ENCODE measurements at regions not wholly inside any gene's neighbourhood (a gene's known extent, or its start where the extent isn't known, plus 50 kb on each side); places are given as distances from the start of the nearest gene placed in this dataset.

- intact Hi-C loops (cut with micrococcal nuclease): no loop called here
- Mint-ChIP-seq H3K4me3 (no peak overlapping the region), H3K9me3 (no peaks in the 10 kb centered on the region), H3K27me3 (ENCODE audit: low read depth) (peaks cover 18% of the 10 kb centered on the region), H3K27ac (no peak overlapping the region), H3K4me1 (ENCODE audit: low read depth) (peaks cover 2% of the 10 kb centered on the region), H3K36me3 (ENCODE audit: low read depth) (no peaks in the 10 kb centered on the region)
- no peak for DNase-seq
- CTCF ChIA-PET: interaction anchor here (0.6 kb wide), 1 partner anchor 21 kb away, joined by 3 read pairs; no protein-coding TSS in a partner anchor
Measured at GRCh38 chr4:145289403-145290076, 109.2 kb upstream of the OTUD4 start.

GRCh38 chr4:145287351-145287750 is 107.0 kb upstream of the OTUD4 start:
- Mint-ChIP-seq H3K36me3 (ENCODE audit: low read depth) (no peaks in the 10 kb centered on the region), H3K9me3 (no peaks in the 10 kb centered on the region), H3K4me1 (ENCODE audit: low read depth) (no peaks in the 10 kb centered on the region), H3K27me3 (ENCODE audit: low read depth) (peaks cover 16% of the 10 kb centered on the region), H3K27ac (no peak overlapping the region), H3K4me3 (no peak overlapping the region)
- DNase-seq: no peak
- CTCF ChIA-PET: no interaction called here
- intact Hi-C loops (cut with micrococcal nuclease): no loop called here

GRCh38 chr4:145285928-145286327 is 105.5 kb upstream of the OTUD4 start:
- Mint-ChIP-seq H3K36me3 (ENCODE audit: low read depth) (no peaks in the 10 kb centered on the region), H3K4me3 (no peak overlapping the region), H3K27me3 (ENCODE audit: low read depth) (peaks cover 14% of the 10 kb centered on the region), H3K9me3 (no peaks in the 10 kb centered on the region), H3K27ac (no peak overlapping the region), H3K4me1 (ENCODE audit: low read depth) (no peaks in the 10 kb centered on the region)
- DNase-seq: no peak
- CTCF ChIA-PET: no interaction called here
- intact Hi-C loops (cut with micrococcal nuclease): no loop called here

GRCh38 chr4:145283909-145284308 is 103.5 kb upstream of the OTUD4 start:
- CTCF ChIA-PET: interaction anchor here (0.7 kb wide), 1 partner anchor 622 kb away, joined by 4 read pairs; no protein-coding TSS in a partner anchor
- H3K4me1 Mint-ChIP-seq (ENCODE audit: low read depth): no peaks in the 10 kb centered on the region
- intact Hi-C loops (cut with micrococcal nuclease): no loop called here
- H3K4me3 Mint-ChIP-seq: no peak overlapping the region
- H3K9me3 Mint-ChIP-seq: no peaks in the 10 kb centered on the region
- peaks cover 17% of the 10 kb centered on the region for H3K27me3 Mint-ChIP-seq (ENCODE audit: low read depth)
- no peak overlapping the region for H3K27ac Mint-ChIP-seq
- no peaks in the 10 kb centered on the region for H3K36me3 Mint-ChIP-seq (ENCODE audit: low read depth)
- no peak for DNase-seq

- H3K27ac Mint-ChIP-seq: no peak overlapping the region
- no peak for DNase-seq
- H3K4me3 Mint-ChIP-seq: no peak overlapping the region
- CTCF ChIA-PET: no interaction called here
- intact Hi-C loops (cut with micrococcal nuclease): no loop called here
- peaks cover 15% of the 10 kb centered on the region for H3K27me3 Mint-ChIP-seq (ENCODE audit: low read depth)
- peaks cover 2% of the 10 kb centered on the region for H3K4me1 Mint-ChIP-seq (ENCODE audit: low read depth)
- no peaks in the 10 kb centered on the region for H3K36me3 Mint-ChIP-seq (ENCODE audit: low read depth)
- no peaks in the 10 kb centered on the region for H3K9me3 Mint-ChIP-seq
Measured at GRCh38 chr4:145281951-145282350, 101.6 kb upstream of the OTUD4 start.

GRCh38 chr4:145281224-145281623 is 100.8 kb upstream of the OTUD4 start:
- CTCF ChIA-PET: no interaction called here
- intact Hi-C loops (cut with micrococcal nuclease): no loop called here
- Mint-ChIP-seq H3K4me3 (no peak overlapping the region), H3K9me3 (no peaks in the 10 kb centered on the region), H3K4me1 (ENCODE audit: low read depth) (peaks cover 2% of the 10 kb centered on the region), H3K27ac (no peak overlapping the region), H3K36me3 (ENCODE audit: low read depth) (no peaks in the 10 kb centered on the region), H3K27me3 (ENCODE audit: low read depth) (peaks cover 13% of the 10 kb centered on the region)
- no peak for DNase-seq

- Mint-ChIP-seq H3K27me3 (ENCODE audit: low read depth) (peaks cover 7% of the 10 kb centered on the region), H3K9me3 (no peaks in the 10 kb centered on the region), H3K36me3 (ENCODE audit: low read depth) (no peaks in the 10 kb centered on the region), H3K27ac (no peak overlapping the region), H3K4me3 (no peak overlapping the region), H3K4me1 (ENCODE audit: low read depth) (peaks cover 2% of the 10 kb centered on the region)
- CTCF ChIA-PET: no interaction called here
- intact Hi-C loops (cut with micrococcal nuclease): no loop called here
- no peak for DNase-seq
Measured at GRCh38 chr4:145280541-145280940, 100.2 kb upstream of the OTUD4 start.

- no peaks in the 10 kb centered on the region for H3K36me3 Mint-ChIP-seq (ENCODE audit: low read depth)
- intact Hi-C loops (cut with micrococcal nuclease): no loop called here
- peaks cover 2% of the 10 kb centered on the region for H3K4me1 Mint-ChIP-seq (ENCODE audit: low read depth)
- peaks cover 4% of the 10 kb centered on the region for H3K27me3 Mint-ChIP-seq (ENCODE audit: low read depth)
- no peaks in the 10 kb centered on the region for H3K9me3 Mint-ChIP-seq
- CTCF ChIA-PET: no interaction called here
- DNase-seq: no peak
- H3K4me3 Mint-ChIP-seq: no peak overlapping the region
- H3K27ac Mint-ChIP-seq: no peak overlapping the region
Measured at GRCh38 chr4:145279122-145279960, 99.0 kb upstream of the OTUD4 start.

GRCh38 chr4:145278341-145279121 is 98.1 kb upstream of the OTUD4 start:
- CTCF ChIA-PET: no interaction called here
- no peaks in the 10 kb centered on the region for H3K36me3 Mint-ChIP-seq (ENCODE audit: low read depth)
- H3K9me3 Mint-ChIP-seq: no peaks in the 10 kb centered on the region
- no peak overlapping the region for H3K4me3 Mint-ChIP-seq
- no peak overlapping the region for H3K27ac Mint-ChIP-seq
- H3K4me1 Mint-ChIP-seq (ENCODE audit: low read depth): peaks cover 2% of the 10 kb centered on the region
- peaks cover 4% of the 10 kb centered on the region for H3K27me3 Mint-ChIP-seq (ENCODE audit: low read depth)
- DNase-seq: no peak
- intact Hi-C loops (cut with micrococcal nuclease): no loop called here

- no peak for DNase-seq
- H3K27me3 Mint-ChIP-seq (ENCODE audit: low read depth): peaks cover 4% of the 10 kb centered on the region
- intact Hi-C loops (cut with micrococcal nuclease): no loop called here
- CTCF ChIA-PET: no interaction called here
- peaks cover 2% of the 10 kb centered on the region for H3K4me1 Mint-ChIP-seq (ENCODE audit: low read depth)
- no peak overlapping the region for H3K4me3 Mint-ChIP-seq
- H3K36me3 Mint-ChIP-seq (ENCODE audit: low read depth): no peaks in the 10 kb centered on the region
- H3K9me3 Mint-ChIP-seq: no peaks in the 10 kb centered on the region
- no peak overlapping the region for H3K27ac Mint-ChIP-seq
Measured at GRCh38 chr4:145277011-145277410, 96.6 kb upstream of the OTUD4 start.

- Mint-ChIP-seq H3K27ac (no peak overlapping the region), H3K27me3 (ENCODE audit: low read depth) (peaks cover 4% of the 10 kb centered on the region)
Measured at GRCh38 chr4:145276050-145276449, 95.7 kb upstream of the OTUD4 start.

GRCh38 chr4:145271194-145271593 is 90.8 kb upstream of the OTUD4 start:
- Mint-ChIP-seq H3K36me3 (ENCODE audit: low read depth) (no peaks in the 10 kb centered on the region), H3K27me3 (ENCODE audit: low read depth) (no peaks in the 10 kb centered on the region), H3K9me3 (no peaks in the 10 kb centered on the region), H3K4me1 (ENCODE audit: low read depth) (no peaks in the 10 kb centered on the region), H3K27ac (no peak overlapping the region), H3K4me3 (no peak overlapping the region)
- CTCF ChIA-PET: no interaction called here
- intact Hi-C loops (cut with micrococcal nuclease): no loop called here
- no peak for DNase-seq

More at GRCh38 chr4:145276050-145276449, 95.7 kb upstream of the OTUD4 start:
- Mint-ChIP-seq H3K4me1 (ENCODE audit: low read depth) (peaks cover 2% of the 10 kb centered on the region), H3K36me3 (ENCODE audit: low read depth) (no peaks in the 10 kb centered on the region), H3K4me3 (no peak overlapping the region), H3K9me3 (no peaks in the 10 kb centered on the region)
- CTCF ChIA-PET: no interaction called here
- DNase-seq: no peak
- intact Hi-C loops (cut with micrococcal nuclease): no loop called here
